ENCODE measurements at regions not wholly inside any gene's neighbourhood (a gene's known extent, or its start where the extent isn't known, plus 50 kb on each side); places are given as distances from the start of the nearest gene placed in this dataset.
"Not testable (repeated sequence)": the region's sequence is repeated elsewhere in the genome, so short reads cannot be mapped to it uniquely, and the experiment has no call there.

DNA sequence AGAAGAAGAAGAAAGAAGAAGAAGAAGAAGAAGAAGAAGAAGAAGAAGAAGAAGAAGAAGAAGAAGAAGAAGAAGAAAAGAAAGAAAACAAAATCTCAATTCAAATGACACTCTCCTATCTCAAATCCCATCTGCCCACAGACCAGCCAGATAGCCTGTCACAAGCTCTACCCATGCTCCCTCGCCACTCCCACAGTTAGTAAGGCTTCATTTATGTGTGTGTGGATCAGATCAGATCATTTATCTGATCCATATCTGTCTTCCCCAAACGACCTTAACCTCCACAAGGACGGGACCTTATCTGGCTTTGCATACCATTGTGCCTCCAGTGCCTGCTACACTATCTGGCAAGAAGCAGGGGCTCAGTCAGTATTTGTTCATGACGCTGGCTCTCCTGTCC, 81.9 kb upstream of the RREB1 start:
- WGBS, 2 donors, result 69 to 77% methylated on average over 4 of the region's 4 CpGs
- TF ChIP-seq, protein P1, sequence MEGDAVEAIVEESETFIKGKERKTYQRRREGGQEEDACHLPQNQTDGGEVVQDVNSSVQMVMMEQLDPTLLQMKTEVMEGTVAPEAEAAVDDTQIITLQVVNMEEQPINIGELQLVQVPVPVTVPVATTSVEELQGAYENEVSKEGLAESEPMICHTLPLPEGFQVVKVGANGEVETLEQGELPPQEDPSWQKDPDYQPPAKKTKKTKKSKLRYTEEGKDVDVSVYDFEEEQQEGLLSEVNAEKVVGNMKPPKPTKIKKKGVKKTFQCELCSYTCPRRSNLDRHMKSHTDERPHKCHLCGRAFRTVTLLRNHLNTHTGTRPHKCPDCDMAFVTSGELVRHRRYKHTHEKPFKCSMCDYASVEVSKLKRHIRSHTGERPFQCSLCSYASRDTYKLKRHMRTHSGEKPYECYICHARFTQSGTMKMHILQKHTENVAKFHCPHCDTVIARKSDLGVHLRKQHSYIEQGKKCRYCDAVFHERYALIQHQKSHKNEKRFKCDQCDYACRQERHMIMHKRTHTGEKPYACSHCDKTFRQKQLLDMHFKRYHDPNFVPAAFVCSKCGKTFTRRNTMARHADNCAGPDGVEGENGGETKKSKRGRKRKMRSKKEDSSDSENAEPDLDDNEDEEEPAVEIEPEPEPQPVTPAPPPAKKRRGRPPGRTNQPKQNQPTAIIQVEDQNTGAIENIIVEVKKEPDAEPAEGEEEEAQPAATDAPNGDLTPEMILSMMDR (IDR thresholded peaks at IDR 0.05; ENCODE audit: control extremely low read depth, extremely low read depth), result no peak
- no peak for DNase-seq
- Histone ChIP-seq H3K9ac (ENCODE audit: insufficient read depth in 1 of 2, low read length in 2 of 2) (no peak overlapping the region), H3K4me1 (ENCODE audit: control insufficient read depth in 5 of 5, insufficient read depth in 5 of 5, low read length in 5 of 5) (no peaks in the 10 kb centered on the region), H3K9me3 (ENCODE audit: control insufficient read depth in 4 of 4, insufficient read depth in 3 of 4, low read length in 3 of 4) (no peaks in the 10 kb centered on the region), H3K36me3 (ENCODE audit: control insufficient read depth in 4 of 4, insufficient read depth in 4 of 4, low read length in 4 of 4) (no peaks in the 10 kb centered on the region), H3K27me3 (ENCODE audit: control insufficient read depth in 3 of 3, insufficient read depth in 3 of 3, low read length in 2 of 3) (no peaks in the 10 kb centered on the region), H3K27ac (ENCODE audit: low read depth in 1 of 2, low read length in 1 of 2) (no peak overlapping the region), H3K4me3 (no peak overlapping the region)
- no peak for ATAC-seq (ENCODE audit: insufficient read depth, low FRiP score)

DNA sequence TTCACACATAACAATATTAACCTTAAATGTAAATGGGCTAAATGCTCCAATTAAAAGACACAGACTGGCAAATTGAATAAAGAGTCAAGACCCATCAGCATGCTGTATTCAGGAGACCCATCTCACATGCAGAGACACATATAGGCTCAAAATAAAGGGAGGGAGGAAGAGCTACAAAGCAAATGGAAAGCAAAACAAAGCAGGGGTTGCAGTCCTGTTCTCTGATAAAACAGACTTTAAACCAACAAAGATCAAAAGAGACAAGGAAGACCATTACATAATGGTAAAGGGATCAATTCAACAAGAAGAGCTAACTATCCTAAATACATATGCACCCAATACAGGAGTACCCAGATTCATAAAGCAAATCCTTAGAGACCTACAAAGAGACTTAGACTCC, 78.8 kb upstream of the RREB1 start:
- not testable (repeated sequence) for DNase-seq; H3K4me1 ChIP-seq (ENCODE audit: control insufficient read depth in 5 of 5, insufficient read depth in 5 of 5, low read length in 5 of 5); H3K9me3 ChIP-seq (ENCODE audit: control insufficient read depth in 4 of 4, insufficient read depth in 3 of 4, low read length in 3 of 4); ATAC-seq (ENCODE audit: insufficient read depth, low FRiP score); H3K9ac ChIP-seq (ENCODE audit: insufficient read depth in 1 of 2, low read length in 2 of 2); H3K27me3 ChIP-seq (ENCODE audit: control insufficient read depth in 3 of 3, insufficient read depth in 3 of 3, low read length in 2 of 3); H3K4me3 ChIP-seq; H3K36me3 ChIP-seq (ENCODE audit: control insufficient read depth in 4 of 4, insufficient read depth in 4 of 4, low read length in 4 of 4); H3K27ac ChIP-seq (ENCODE audit: low read depth in 1 of 2, low read length in 1 of 2)

DNA sequence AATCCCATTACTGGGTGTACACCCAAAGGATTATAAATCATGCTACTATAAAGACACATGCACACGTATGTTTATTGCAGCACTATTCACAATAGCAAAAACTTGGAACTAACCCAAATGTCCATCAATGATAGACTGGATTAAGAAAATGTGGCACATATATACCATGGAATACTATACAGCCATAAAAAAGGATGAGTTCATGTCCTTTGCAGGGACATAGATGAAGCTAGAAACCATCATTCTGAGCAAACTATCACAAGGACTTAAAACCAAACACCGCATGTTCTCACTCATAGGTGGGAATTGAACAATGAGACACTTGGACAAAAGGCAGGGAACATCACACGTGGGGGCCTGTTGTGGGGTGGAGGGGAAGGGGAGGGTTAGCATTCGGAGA, 76.8 kb upstream of the RREB1 start:
- H3K27ac ChIP-seq (ENCODE audit: low read depth in 1 of 2, low read length in 1 of 2); H3K9ac ChIP-seq (ENCODE audit: insufficient read depth in 1 of 2, low read length in 2 of 2); ATAC-seq (ENCODE audit: insufficient read depth, low FRiP score); H3K27me3 ChIP-seq (ENCODE audit: control insufficient read depth in 3 of 3, insufficient read depth in 3 of 3, low read length in 2 of 3); H3K4me1 ChIP-seq (ENCODE audit: control insufficient read depth in 5 of 5, insufficient read depth in 5 of 5, low read length in 5 of 5); DNase-seq; H3K9me3 ChIP-seq (ENCODE audit: control insufficient read depth in 4 of 4, insufficient read depth in 3 of 4, low read length in 3 of 4); H3K4me3 ChIP-seq; H3K36me3 ChIP-seq (ENCODE audit: control insufficient read depth in 4 of 4, insufficient read depth in 4 of 4, low read length in 4 of 4): not testable (repeated sequence)
- 66 to 72% methylated on average over 4 of the region's 4 CpGs for WGBS, 2 donors

DNA sequence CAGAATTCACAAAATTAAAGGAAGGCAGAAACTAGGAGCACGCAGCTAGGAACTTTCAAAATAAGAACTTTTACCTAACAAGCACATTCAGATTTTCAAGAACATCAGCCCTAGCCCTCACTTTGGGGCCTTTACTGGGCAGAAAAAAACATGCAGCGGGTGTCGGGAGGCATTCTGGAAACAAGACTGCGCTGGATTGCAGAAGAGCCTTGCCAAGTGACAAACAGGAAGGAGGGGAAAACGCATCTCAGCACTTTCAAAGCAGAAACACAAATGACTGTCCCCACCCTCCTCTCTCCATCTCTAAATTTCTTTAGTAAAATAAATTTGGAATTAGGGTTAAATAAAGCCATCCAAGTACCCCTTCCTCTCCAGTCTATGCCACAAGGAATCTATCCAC, 74.6 kb upstream of the RREB1 start:
- no peaks in the 10 kb centered on the region for H3K27me3 ChIP-seq (ENCODE audit: control insufficient read depth in 3 of 3, insufficient read depth in 3 of 3, low read length in 2 of 3)
- H3K36me3 ChIP-seq (ENCODE audit: control insufficient read depth in 4 of 4, insufficient read depth in 4 of 4, low read length in 4 of 4), result no peaks in the 10 kb centered on the region
- no peak overlapping the region for H3K9ac ChIP-seq (ENCODE audit: insufficient read depth in 1 of 2, low read length in 2 of 2)
- no peak overlapping the region for H3K27ac ChIP-seq (ENCODE audit: low read depth in 1 of 2, low read length in 1 of 2)
- TF ChIP-seq, protein P1 (IDR thresholded peaks at IDR 0.05; ENCODE audit: control extremely low read depth, extremely low read depth), result no peak
- DNase-seq (peak in 2 of 3 donors; percentile 42 to 68), ATAC-seq (ENCODE audit: insufficient read depth, low FRiP score) (no peak)
- WGBS, 2 donors, result 27 to 36% methylated on average over 5 of the region's 5 CpGs
- no peaks in the 10 kb centered on the region for H3K4me1 ChIP-seq (ENCODE audit: control insufficient read depth in 5 of 5, insufficient read depth in 5 of 5, low read length in 5 of 5)
- no peaks in the 10 kb centered on the region for H3K9me3 ChIP-seq (ENCODE audit: control insufficient read depth in 4 of 4, insufficient read depth in 3 of 4, low read length in 3 of 4)
- H3K4me3 ChIP-seq, result no peak overlapping the region

DNA sequence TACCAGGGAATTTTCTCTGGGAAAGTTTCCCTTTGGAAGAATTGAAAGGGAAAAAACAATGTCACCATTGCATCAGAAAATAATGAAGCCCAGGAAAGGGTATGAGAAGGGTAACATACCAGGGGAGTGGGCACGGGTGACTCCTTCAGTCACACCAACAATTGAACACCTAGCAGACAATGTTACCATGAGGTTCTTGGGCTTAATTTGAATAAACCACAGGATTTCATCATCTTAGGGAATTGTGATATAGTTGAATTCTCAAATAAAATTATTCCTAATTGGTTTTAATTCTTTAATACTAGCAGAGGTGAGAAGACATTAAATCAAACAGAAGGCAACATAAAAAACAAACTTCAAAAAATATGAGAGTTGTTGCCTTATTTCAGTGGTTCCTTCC, 73.7 kb upstream of the RREB1 start:
- no peak overlapping the region for H3K4me3 ChIP-seq
- H3K27me3 ChIP-seq (ENCODE audit: control insufficient read depth in 3 of 3, insufficient read depth in 3 of 3, low read length in 2 of 3), result no peaks in the 10 kb centered on the region
- no peak overlapping the region for H3K27ac ChIP-seq (ENCODE audit: low read depth in 1 of 2, low read length in 1 of 2)
- H3K4me1 ChIP-seq (ENCODE audit: control insufficient read depth in 5 of 5, insufficient read depth in 5 of 5, low read length in 5 of 5), result no peaks in the 10 kb centered on the region
- TF ChIP-seq, protein P1 (IDR thresholded peaks at IDR 0.05; ENCODE audit: control extremely low read depth, extremely low read depth), result no peak
- ATAC-seq (ENCODE audit: insufficient read depth, low FRiP score), result no peak
- H3K9ac ChIP-seq (ENCODE audit: insufficient read depth in 1 of 2, low read length in 2 of 2), result no peak overlapping the region
- DNase-seq, result no peak
- no peaks in the 10 kb centered on the region for H3K9me3 ChIP-seq (ENCODE audit: control insufficient read depth in 4 of 4, insufficient read depth in 3 of 4, low read length in 3 of 4)
- WGBS, 2 donors, result 48 to 67% methylated on average over 1 of the region's 1 CpG
- no peaks in the 10 kb centered on the region for H3K36me3 ChIP-seq (ENCODE audit: control insufficient read depth in 4 of 4, insufficient read depth in 4 of 4, low read length in 4 of 4)

Measured in lung (tissue), 11 donors.